H9 (cell line): ENCODE measurements at regions not wholly inside any gene's neighbourhood (a gene's known extent, or its start where the extent isn't known, plus 50 kb on each side); places are given as distances from the start of the nearest gene placed in this dataset.

Experiments
- DNase-seq: peaks from one replicate; pipeline ENCODE4 v3.0.0-alpha.2; 2017
- H2AFZ ChIP-seq: one replicate; pipeline ENCODE4 v1.6.1; 2013; ENCODE audit warnings: mild to moderate bottlenecking, low read length, control low read depth, moderate library complexity
- H2AK5ac ChIP-seq: 2 replicates; pipeline ENCODE4 v1.6.1; 2013; ENCODE audit warnings: low read length, control low read depth, mixed read lengths; ENCODE audit not compliant: insufficient read length
- H2BK120ac ChIP-seq: one replicate; pipeline ENCODE4 v1.6.1; 2013; ENCODE audit warnings: low read depth, mild to moderate bottlenecking, low read length, control low read depth, inconsistent platforms; ENCODE audit not compliant: poor library complexity, severe bottlenecking
- H2BK12ac ChIP-seq: 2 replicates; pipeline ENCODE4 v1.6.1; 2013; ENCODE audit warnings: low read length, control low read depth, mixed read lengths, low read depth; ENCODE audit not compliant: insufficient read length
- H2BK15ac ChIP-seq: 2 replicates; pipeline ENCODE4 v1.6.1; 2013; ENCODE audit warnings: low read depth, low read length, control low read depth
- H2BK20ac ChIP-seq: one replicate; pipeline ENCODE4 v1.6.1; 2013; ENCODE audit warnings: low read depth, mild to moderate bottlenecking, low read length, control low read depth, inconsistent platforms; ENCODE audit not compliant: poor library complexity, severe bottlenecking
- H2BK5ac ChIP-seq: 2 replicates; pipeline ENCODE4 v1.6.1; 2013; ENCODE audit warnings: low read length, control low read depth, mixed read lengths; ENCODE audit not compliant: insufficient read length
- H3K14ac ChIP-seq: 2 replicates; pipeline ENCODE4 v1.6.1; 2013; ENCODE audit warnings: low read length, control low read depth; ENCODE audit not compliant: insufficient read depth
- H3K18ac ChIP-seq: 2 replicates; pipeline ENCODE4 v1.6.1; 2013; ENCODE audit warnings: low read depth, mild to moderate bottlenecking, mixed read lengths, low read length, control low read depth; ENCODE audit not compliant: insufficient read length
- H3K23ac ChIP-seq: 2 replicates; pipeline ENCODE4 v1.6.1; 2013; ENCODE audit warnings: low read length, control low read depth, mixed read lengths, low read depth; ENCODE audit not compliant: insufficient read length
- H3K23me2 ChIP-seq: 2 replicates; pipeline ENCODE4 v1.6.1; 2013; ENCODE audit warnings: low read depth, mild to moderate bottlenecking, mixed read lengths, low read length, control low read depth; ENCODE audit not compliant: insufficient read length, poor library complexity, severe bottlenecking
- H3K27ac ChIP-seq: 2 replicates; pipeline ENCODE4 v1.5.1; 2013; ENCODE audit warnings: low read length, control low read depth, mixed read lengths, low read depth; ENCODE audit not compliant: insufficient read length
- H3K27me3 ChIP-seq: 2 replicates; pipeline ENCODE4 v1.6.1; 2013; ENCODE audit warnings: low read length, control low read depth, inconsistent platforms; ENCODE audit not compliant: insufficient read depth
- H3K4ac ChIP-seq: 2 replicates; pipeline ENCODE4 v1.6.1; 2013; ENCODE audit warnings: low read depth, mild to moderate bottlenecking, control low read depth, inconsistent platforms, low read length, moderate library complexity
- H3K4me1 ChIP-seq: 2 replicates; pipeline ENCODE4 v1.6.1; 2013; ENCODE audit warnings: low read length, control low read depth, inconsistent platforms; ENCODE audit not compliant: insufficient read depth
- H3K4me2 ChIP-seq: 2 replicates; pipeline ENCODE4 v1.6.1; 2013; ENCODE audit warnings: low read length, control low read depth, mixed read lengths; ENCODE audit not compliant: insufficient read length, insufficient read depth
- H3K56ac ChIP-seq: 2 replicates; pipeline ENCODE4 v1.6.1; 2013; ENCODE audit warnings: low read depth, mild to moderate bottlenecking, mixed read lengths, low read length, control low read depth; ENCODE audit not compliant: insufficient read length
- H3K79me1 ChIP-seq: 2 replicates; pipeline ENCODE4 v1.6.1; 2013; ENCODE audit warnings: low read depth, mild to moderate bottlenecking, moderate library complexity, low read length, control low read depth, inconsistent platforms; ENCODE audit not compliant: insufficient read depth, poor library complexity, severe bottlenecking
- H3K79me2 ChIP-seq: 2 replicates; pipeline ENCODE4 v1.6.1; 2013; ENCODE audit warnings: low read length, control low read depth, inconsistent platforms; ENCODE audit not compliant: insufficient read depth
- H3K9ac ChIP-seq: 2 replicates; pipeline ENCODE4 v1.6.1; 2013; ENCODE audit warnings: low read length, control low read depth, mixed read lengths; ENCODE audit not compliant: insufficient read length; ENCODE audit errors: extremely low read depth
- H3K9me3 ChIP-seq: one replicate; pipeline ENCODE4 v1.6.1; 2013; ENCODE audit warnings: low read depth, low read length, inconsistent platforms; ENCODE audit not compliant: control insufficient read depth
- H3T11ph ChIP-seq: one replicate; pipeline ENCODE4 v1.6.1; 2013; ENCODE audit warnings: mild to moderate bottlenecking, low read length, control low read depth, inconsistent platforms
- H4K20me1 ChIP-seq: one replicate; pipeline ENCODE4 v1.6.1; 2013; ENCODE audit not compliant: control insufficient read depth, insufficient read length, insufficient read depth
- H4K5ac ChIP-seq: 2 replicates; pipeline ENCODE4 v1.6.1; 2013; ENCODE audit warnings: low read depth, mild to moderate bottlenecking, mixed read lengths, low read length, control low read depth; ENCODE audit not compliant: insufficient read length
- H4K8ac ChIP-seq: replicated peaks from 2 replicates; pipeline ENCODE4 v1.6.1; 2013; ENCODE audit warnings: low read length, control low read depth, mixed read lengths, low read depth; ENCODE audit not compliant: insufficient read length
- H4K91ac ChIP-seq: 2 replicates; pipeline ENCODE4 v1.6.1; 2013; ENCODE audit warnings: low read depth, mild to moderate bottlenecking, moderate library complexity, mixed read lengths, low read length, control low read depth; ENCODE audit not compliant: insufficient read length
- H3K27ac Mint-ChIP-seq, 3 experiments: 2 replicates in 2 of 3; 3 replicates in 1 of 3; pipeline ENCODE4 v1.8.0; 2020 to 2021; ENCODE audit warnings: mixed read lengths in 3 of 3, mild to moderate bottlenecking in 1 of 3, moderate library complexity in 1 of 3
- H3K27me3 Mint-ChIP-seq: 2 replicates; pipeline ENCODE4 v1.8.0; 2021; ENCODE audit warnings: low read depth, mild to moderate bottlenecking, moderate library complexity, mixed read lengths
- H3K36me3 Mint-ChIP-seq, 3 experiments: 2 replicates in 2 of 3; 3 replicates in 1 of 3; pipeline ENCODE4 v1.8.0; 2020 to 2021; ENCODE audit warnings: low read depth in 3 of 3, mixed read lengths in 3 of 3; ENCODE audit not compliant: insufficient read depth in 1 of 3
- H3K4me1 Mint-ChIP-seq, 2 experiments: 2 replicates each; pipeline ENCODE4 v1.8.0; 2020; ENCODE audit warnings: mixed read lengths in 2 of 2
- H3K4me3 Mint-ChIP-seq, 2 experiments: 2 replicates in 1 of 2; 3 replicates in 1 of 2; pipeline ENCODE4 v1.8.0; 2020 to 2021; ENCODE audit warnings: mild to moderate bottlenecking in 2 of 2, mixed read lengths in 2 of 2, moderate library complexity in 1 of 2
- H3K9me3 Mint-ChIP-seq, 2 experiments: 2 replicates in 1 of 2; 3 replicates in 1 of 2; pipeline ENCODE4 v1.8.0; 2020; ENCODE audit warnings: mild to moderate bottlenecking in 2 of 2, mixed read lengths in 2 of 2, moderate library complexity in 1 of 2
- CTCF ChIP-seq: fragments of 200-600 bp; sonication (generic); conservative IDR thresholded peaks from 3 replicates; pipeline ENCODE4 v1.8.0; 2021; ENCODE audit warnings: antibody characterized with exemption, mild to moderate bottlenecking
- WGBS: extraction: QIAGEN DNeasy Blood & Tissue Kit; methylation state at CpG from one replicate; pipeline ENCODE4 v1.1.7; 2013; ENCODE audit warnings: missing lambda C conversion rate, low lambda C conversion rate, mixed read lengths; ENCODE audit not compliant: insufficient read length; ENCODE audit errors: extremely low coverage; 5-methylcytosine and 5-hydroxymethylcytosine counted together

GRCh38 chr10:47222461-47222860 lies 77.5 kb upstream of the GDF10 start:
- no peaks in the 10 kb centered on the region for H3K79me1 ChIP-seq
- H3K4me1 Mint-ChIP-seq: peaks cover 4 to 7% of the 10 kb centered on the region in 2 experiments
- no peak for DNase-seq
- peaks cover 0 to under 1% (median 0%) of the 10 kb centered on the region in 3 experiments; a peak in 3 of 7 replicates for H3K36me3 Mint-ChIP-seq
- H3K79me2 ChIP-seq: no peaks in the 10 kb centered on the region
- no peak overlapping the region for H3K4me2 ChIP-seq
- no peak overlapping the region for H3T11ph ChIP-seq
- no peak overlapping the region for H3K9ac ChIP-seq
- H3K9me3 ChIP-seq: no peaks in the 10 kb centered on the region
- WGBS: no CpG with 5 or more reads among the region's 4 CpGs
- H4K8ac ChIP-seq: no peak overlapping the region
- H3K18ac ChIP-seq: no peak overlapping the region
- no peak overlapping the region for H2AK5ac ChIP-seq
- no peaks in the 10 kb centered on the region for H3K27me3 ChIP-seq
- H3K4me1 ChIP-seq: no peaks in the 10 kb centered on the region
- no peak overlapping the region for H2BK120ac ChIP-seq
- no peak overlapping the region for H3K14ac ChIP-seq
- H3K23me2 ChIP-seq: no peaks in the 10 kb centered on the region
- TF ChIP-seq CTCF: no peak
- no peak overlapping the region for H2AFZ ChIP-seq
- H4K5ac ChIP-seq: no peak overlapping the region
- H3K27ac Mint-ChIP-seq: no peak overlapping the region
- no peaks in the 10 kb centered on the region for H4K20me1 ChIP-seq
- H3K4ac ChIP-seq: no peak overlapping the region
- no peak overlapping the region for H3K27ac ChIP-seq
- no peak overlapping the region for H4K91ac ChIP-seq
- H2BK12ac ChIP-seq: no peak overlapping the region
- no peak overlapping the region for H3K23ac ChIP-seq
- peaks cover under 1% of the 10 kb centered on the region for H3K27me3 Mint-ChIP-seq
- no peak overlapping the region for H2BK15ac ChIP-seq
- peaks cover 0 to 5% of the 10 kb centered on the region in 2 experiments; a peak in 2 of 5 replicates for H3K9me3 Mint-ChIP-seq
- no peak overlapping the region for H3K4me3 Mint-ChIP-seq
- no peak overlapping the region for H3K56ac ChIP-seq
- H2BK5ac ChIP-seq: no peak overlapping the region
- H2BK20ac ChIP-seq: no peak overlapping the region
